GM21526 (cell line): ENCODE measurements at regions not wholly inside any gene's neighbourhood (a gene's known extent, or its start where the extent isn't known, plus 50 kb on each side); places are given as distances from the start of the nearest gene placed in this dataset.
"Not testable (repeated sequence)": the region's sequence is repeated elsewhere in the genome, so short reads cannot be mapped to it uniquely, and the experiment has no call there.

Source experiments
- ATAC-seq: cut with Tn5 transposase; IDR thresholded peaks from one replicate; pipeline ENCODE4 v1.9.1; 2021; ENCODE audit warnings: moderate library complexity; ENCODE audit not compliant: unreplicated experiment, low FRiP score

DNA sequence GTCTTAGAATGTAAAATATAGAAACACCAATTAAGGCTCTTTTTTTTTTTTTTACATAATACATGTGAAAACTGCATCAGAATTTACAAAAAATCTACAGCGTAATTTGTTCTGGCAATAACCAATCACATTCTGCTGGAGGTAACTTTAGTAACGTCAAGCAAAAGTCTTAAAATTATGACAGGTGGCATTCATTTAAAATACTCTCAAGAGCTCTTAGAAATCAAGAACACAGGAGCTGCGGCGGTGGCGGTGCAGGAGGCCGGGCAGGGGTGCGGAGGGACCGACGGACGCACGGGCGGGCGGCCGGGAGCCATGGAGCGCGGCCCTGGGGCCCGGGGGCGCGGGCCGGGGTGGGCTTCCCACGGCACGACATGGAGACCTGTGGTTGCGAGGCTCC is 202.4 kb downstream of the USP22 start:
- not testable (repeated sequence) for ATAC-seq

DNA sequence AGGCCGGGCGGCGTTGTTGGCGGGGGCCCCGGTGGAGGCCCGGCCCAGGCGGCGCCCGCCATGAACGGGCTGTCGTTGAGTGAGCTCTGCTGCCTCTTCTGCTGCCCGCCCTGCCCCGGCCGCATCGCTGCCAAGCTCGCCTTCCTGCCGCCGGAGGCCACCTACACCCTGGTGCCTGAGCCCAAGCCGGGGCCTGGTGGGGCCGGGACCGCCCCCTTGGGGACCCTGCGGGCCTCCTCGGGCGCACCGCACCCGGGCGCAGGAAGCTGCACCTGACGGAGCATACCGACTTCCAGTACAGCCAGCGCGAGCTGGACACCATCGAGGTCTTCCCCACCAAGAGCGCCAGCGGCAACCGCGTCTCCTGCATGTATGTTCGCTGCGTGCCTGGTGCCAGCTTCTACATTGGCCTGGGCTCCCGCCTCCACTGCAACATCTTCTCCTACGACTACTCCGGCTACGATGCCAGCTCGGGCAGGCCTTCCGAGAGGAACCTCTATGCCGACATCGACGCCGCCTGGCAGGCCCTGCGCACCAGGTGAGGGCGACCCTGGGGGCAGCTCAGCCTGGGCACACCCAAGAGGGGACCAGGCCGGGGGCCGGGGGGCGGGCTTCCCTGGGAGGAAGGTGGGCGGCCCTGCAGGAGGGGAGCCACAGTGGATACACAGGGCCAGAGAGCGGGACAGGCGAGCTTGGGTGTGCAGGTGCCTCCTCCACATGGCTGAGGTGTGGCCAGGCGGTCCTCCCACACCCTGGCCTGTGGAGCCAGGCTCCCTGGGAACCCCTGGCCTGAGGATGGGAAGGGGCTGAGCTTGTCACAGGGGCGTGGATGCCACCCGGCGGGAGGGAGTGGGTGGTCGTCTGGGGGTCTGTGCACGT is 201.6 kb downstream of the USP22 start:
- not testable (repeated sequence) for ATAC-seq

DNA sequence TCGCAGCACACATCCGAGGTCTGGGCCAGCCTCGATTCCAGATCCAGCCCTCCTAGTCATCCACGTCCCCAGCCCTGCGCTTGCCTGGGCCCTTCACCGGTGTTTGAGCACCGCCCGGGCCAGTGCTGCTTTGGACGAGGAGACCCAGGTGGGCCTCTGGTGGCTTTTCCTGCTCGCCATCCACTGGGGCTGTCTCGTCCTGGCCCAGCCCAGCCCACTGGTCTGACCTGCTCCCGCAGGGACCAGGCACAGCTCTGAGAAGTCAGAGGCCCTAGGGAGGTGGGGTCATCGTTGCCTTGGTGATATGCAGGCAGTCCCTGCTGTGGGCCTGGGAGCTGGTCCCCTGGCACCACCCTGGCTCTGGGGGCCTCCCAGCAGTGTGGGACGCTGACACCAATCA is 200.8 kb downstream of the USP22 start:
- not testable (repeated sequence) for ATAC-seq

DNA sequence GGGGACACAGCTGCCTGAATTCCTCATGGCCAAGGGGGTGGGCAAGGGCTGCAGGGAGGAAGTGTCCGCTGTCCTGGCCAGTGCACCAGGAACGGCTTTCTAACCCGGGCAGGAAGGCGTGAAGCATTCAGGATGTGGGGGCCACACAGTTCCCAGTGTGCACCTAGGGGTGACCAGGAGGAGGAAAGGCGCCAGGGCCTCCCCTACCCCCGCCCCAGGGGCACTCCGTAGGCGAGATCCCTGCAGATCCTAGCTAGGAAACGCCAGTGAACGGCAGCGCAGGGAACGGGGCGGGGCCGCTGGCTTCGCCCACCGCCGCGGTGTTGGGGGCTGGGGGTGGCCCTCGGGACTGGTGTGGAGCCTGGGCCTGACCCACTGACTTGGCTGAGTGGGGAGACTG is 199.6 kb downstream of the USP22 start:
- ATAC-seq: not testable (repeated sequence)

DNA sequence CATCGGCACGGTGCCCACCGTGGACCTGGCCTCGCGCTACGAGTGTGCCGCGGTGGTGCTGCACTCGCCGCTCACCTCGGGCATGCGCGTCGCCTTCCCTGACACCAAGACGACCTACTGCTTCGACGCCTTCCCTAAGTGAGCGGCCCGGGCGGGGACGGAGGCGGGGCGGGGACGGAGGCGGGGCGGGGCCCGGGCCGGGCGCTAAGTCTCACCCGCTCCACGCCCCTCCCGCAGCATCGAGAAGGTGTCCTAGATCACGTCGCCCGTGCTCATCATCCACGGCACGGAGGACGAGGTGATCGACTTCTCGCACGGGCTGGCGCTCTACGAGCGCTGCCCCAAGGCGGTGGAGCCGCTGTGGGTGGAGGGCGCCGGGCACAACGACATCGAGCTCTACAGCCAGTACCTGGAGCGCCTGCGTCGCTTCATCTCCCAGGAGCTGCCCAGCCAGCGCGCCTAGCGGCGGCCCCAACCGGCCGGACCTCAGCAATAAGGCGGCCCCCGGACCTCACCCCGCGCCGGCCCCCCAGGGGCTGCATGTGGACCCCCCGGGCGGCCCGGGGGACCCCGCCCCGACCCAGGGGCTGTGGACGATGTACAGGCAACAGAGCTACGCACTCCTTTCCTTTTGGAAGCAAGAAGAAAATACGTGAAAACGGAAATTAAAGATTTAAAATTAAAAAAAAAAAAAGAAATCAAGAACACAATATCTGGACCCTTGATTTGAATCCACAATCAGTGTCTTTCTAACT is 198.8 kb downstream of the USP22 start:
- not testable (repeated sequence) for ATAC-seq

DNA sequence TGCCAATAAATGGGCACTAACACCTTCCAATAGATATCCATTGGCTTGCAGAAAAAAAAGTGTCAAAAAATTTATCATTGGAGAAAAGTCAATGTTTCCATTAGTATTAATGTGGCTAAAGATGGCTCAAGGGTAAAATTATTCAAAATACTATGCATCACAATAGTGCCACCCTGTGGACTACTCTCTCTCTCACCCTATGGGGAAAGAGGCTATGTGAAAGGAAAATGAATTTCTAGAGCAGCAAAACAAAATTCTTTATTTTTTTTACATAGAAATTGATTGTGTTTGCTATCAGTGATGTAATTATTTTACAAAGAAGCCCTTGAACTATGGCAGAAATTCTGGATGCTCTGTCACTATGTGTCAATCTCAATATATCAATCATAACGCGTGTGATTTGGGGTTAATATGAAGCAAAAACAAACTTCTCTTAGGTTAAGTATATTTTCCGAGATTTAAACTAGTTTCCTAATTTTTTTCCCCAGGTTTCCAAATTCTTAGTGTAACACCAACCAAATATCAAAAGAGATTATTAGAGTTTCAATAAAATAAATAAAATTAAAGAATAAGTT is 193.9 kb downstream of the USP22 start:
- ATAC-seq: not testable (repeated sequence)

GRCh38 chr17:20851591-20852238 is 191.1 kb downstream of the USP22 start:
- ATAC-seq: not testable (repeated sequence)

GRCh38 chr17:20852239-20852989 is 190.4 kb downstream of the USP22 start:
- ATAC-seq: no peak

DNA sequence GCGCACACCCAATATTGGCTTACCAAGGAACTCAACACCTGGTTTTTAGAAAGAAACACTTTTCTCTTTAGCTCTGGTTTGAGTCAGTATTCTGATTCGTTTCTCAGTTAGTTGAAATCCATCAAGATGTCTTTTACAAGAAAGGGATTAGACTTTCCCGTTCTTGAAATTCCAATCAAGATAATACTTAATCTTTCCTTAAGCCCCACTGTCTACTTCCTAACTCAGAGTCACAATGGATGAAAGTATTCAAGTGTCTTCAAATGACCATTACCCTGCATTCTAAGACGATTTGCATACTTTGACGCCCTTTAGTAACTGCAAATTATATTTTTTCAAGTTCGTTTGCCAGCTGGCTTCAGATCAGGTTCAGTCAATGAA is 189.8 kb downstream of the USP22 start:
- ATAC-seq: no peak

DNA sequence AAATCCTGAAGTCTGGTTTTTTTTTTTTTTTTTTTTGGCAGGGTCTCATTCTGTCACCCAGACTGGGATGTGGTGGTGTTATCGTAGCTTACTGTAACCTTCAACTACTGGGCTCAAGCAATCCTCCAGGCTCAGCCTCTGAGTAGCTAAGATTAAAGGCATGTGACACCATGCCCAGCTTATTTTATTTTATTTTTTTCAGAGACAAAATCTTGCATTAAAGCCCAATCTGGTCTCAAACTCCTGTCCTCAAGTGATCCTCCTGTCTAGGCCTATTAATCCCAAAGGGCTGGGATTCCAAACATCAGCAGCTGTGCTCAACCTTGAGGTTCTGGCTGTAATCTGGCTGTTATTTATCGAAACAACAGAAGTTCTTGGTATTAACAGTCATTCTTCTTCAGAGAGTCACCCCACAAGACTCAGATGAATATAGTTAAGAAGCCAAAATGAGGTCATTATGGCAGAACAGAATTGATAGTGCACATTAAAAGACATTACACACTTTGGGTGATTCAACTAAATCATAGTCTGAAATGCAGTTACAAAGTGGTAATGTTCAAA is 186.8 kb downstream of the USP22 start:
- ATAC-seq: not testable (repeated sequence)

DNA sequence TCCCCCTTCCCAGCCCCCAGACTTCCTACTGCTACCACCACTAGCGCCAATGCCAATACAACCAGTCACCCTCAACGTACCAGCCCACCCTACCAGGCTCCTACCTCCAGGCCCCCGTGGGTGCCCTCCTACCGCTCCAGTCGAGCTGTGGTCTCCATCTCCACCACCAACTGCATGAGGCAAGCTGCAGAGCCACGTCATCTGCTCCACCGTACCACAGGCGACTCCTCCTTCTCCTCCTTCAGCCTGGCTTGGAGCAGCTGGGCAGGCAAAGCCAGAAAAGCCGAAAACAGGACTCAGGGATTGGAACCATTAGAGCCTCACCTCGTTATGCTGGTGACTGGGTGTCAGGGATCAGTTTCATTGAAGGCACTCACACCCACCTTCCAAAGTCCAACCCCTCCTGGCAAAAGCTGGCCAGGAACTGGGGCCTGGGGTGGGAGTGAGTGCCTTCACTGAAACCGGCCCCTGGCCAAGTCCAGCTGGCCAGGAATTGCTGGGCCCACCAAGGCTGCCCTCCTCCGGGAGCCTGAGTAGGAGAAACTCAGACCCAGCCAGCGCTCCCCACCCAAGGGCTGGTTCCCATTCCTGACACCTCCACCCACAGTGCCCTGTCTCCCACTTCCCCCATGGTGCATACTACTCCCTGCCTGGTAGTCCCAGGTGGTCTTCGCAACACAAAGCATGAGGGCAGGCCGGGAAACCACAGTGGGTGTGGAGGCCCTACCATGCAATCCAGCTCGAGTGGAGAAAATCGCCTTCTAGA is 176.2 kb downstream of the USP22 start:
- not testable (repeated sequence) for ATAC-seq

- not testable (repeated sequence) for ATAC-seq
Observed at GRCh38 chr17:20867436-20867937, 175.3 kb downstream of the USP22 start.

DNA sequence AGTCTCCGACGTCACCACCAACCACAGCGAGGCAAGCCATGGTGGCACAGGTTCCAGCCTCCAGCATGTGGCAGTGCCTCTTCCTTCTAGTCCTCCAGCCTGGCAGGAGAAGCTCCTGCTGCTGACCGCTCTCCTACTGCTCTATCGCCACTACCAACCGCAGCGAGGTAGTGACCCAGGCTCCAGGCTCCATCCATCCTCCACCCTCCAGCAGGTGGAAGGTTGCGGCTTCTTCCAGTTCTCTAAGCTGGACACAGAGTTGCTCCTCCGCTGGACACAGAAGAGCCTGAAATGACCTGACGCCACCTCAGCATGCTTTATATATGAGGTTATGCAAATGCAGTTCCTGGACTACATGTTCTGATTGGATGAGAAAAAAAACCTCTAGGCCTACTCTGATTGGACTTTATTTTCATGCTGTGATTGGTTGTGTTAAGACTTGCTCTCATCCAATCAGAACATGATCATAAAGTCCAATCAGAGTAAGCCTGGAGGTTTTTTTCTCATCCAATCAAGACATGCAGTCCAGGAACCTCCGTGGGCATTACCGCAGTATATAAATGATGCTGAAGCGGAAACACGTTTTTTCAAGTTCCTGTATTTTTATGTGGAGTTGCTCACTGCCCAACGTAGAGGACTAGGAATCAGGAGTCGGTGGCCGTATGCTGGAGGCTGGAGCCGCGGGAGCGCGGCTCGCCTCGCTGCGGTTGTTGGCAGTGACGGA is 174.7 kb downstream of the USP22 start:
- ATAC-seq: not testable (repeated sequence)

DNA sequence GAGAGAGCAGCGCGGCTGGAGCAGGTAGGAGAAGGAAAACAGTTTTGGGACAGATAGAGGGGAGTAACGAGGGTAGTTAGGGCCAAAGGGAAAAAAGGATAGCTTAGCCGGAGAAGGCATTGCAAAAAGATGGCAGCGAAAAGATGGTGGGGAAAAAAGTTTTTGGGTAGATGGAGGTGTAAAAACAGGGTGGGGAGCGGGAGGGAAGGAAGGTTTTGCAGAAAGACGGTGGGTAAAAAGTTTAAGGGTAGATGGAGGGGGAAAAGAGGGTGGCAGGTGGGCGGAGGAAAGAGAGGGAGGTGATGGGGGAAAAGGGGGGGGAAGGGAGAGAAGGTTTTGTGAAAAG is 174.2 kb downstream of the USP22 start:
- not testable (repeated sequence) for ATAC-seq

GRCh38 chr17:20873173-20873572 is 169.6 kb downstream of the USP22 start:
- not testable (repeated sequence) for ATAC-seq

DNA sequence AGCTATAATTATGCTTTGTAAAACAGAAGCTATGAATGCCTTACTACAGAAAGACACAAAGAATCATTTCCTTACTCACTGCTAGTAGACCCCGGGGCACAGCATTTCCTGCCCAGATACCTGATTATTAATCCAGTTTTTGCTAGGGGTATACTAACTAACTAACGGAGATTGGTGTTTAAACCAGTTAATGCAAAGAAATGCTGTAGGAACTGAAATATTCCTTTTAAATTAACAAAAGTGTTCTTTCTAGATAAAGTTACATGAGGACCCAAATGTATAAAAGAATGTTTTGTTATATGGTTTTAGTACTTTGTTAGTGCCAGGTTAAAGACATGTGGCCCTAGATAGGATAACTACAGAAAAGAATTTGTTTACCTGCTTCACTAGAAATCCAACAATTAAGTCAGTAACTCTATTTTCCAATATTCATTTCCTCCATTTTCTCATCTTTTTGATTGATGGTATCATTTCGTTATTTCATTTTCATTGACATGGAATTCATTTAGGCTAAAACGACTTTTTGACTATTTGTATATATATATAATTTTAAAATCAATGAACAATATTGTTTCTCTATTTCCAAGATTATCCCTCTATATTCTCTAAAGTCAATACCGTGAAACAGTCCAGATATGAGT is 169.0 kb downstream of the USP22 start:
- ATAC-seq: not testable (repeated sequence)

DNA sequence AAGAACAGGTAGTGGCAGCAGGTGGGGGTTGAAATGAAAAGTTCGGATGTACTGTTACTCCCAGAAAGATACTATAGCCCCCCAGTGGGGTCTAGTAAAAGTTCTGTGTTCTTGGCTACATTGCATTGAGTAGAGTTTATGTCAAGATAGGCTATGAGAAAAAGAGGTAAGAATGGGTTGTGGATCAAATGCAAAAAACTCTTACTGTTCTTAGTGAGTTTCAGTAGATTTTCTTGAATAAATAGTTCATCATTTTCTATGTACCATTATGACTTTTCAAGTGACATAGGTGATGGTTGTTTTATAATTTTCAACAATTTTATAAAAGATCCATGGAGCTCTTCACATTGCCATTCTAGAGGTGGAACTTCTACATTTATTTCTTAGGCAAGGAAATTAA is 165.4 kb downstream of the USP22 start:
- not testable (repeated sequence) for ATAC-seq

- ATAC-seq: no peak
Observed at GRCh38 chr17:20890338-20890737, 152.5 kb downstream of the USP22 start.
